Calu3 (cell line): ENCODE measurements at regions not wholly inside any gene's neighbourhood (a gene's known extent, or its start where the extent isn't known, plus 50 kb on each side); places are given as distances from the start of the nearest gene placed in this dataset.

Experiments
- BruUV-seq: library from RNA; stranded (reverse); fragments of 400-500 nt; replicated peaks from 2 replicates; lab custom pipeline; 2021; lab: Mats Ljungman, UMichigan
- CTCF ChIA-PET: fragments of 300-600 bp; sonication (Branson Sonifier 250); formaldehyde crosslinking; loops from one replicate; lab custom pipeline; 2022; ENCODE audit warnings: antibody characterized with exemption; lab: Charles Lee
- DNase-seq: peaks from one replicate; pipeline ENCODE4 v3.0.0; 2022
- H3K27ac Mint-ChIP-seq: one replicate; pipeline ENCODE4 v1.8.0; 2022; ENCODE audit warnings: mixed read lengths; ENCODE audit not compliant: unreplicated experiment
- H3K27me3 Mint-ChIP-seq: one replicate; pipeline ENCODE4 v1.8.0; 2022; ENCODE audit warnings: mixed read lengths; ENCODE audit not compliant: unreplicated experiment
- H3K36me3 Mint-ChIP-seq: one replicate; pipeline ENCODE4 v1.8.0; 2022; ENCODE audit warnings: mild to moderate bottlenecking, moderate library complexity, mixed read lengths; ENCODE audit not compliant: insufficient read depth, unreplicated experiment
- H3K4me1 Mint-ChIP-seq: one replicate; pipeline ENCODE4 v1.8.0; 2022; ENCODE audit warnings: mild to moderate bottlenecking, low read depth, mixed read lengths; ENCODE audit not compliant: unreplicated experiment
- H3K4me3 Mint-ChIP-seq: one replicate; pipeline ENCODE4 v1.8.0; 2022; ENCODE audit warnings: mild to moderate bottlenecking, low read depth, moderate library complexity, mixed read lengths; ENCODE audit not compliant: unreplicated experiment
- H3K9me3 Mint-ChIP-seq: one replicate; pipeline ENCODE4 v1.8.0; 2022; ENCODE audit warnings: low read depth, mixed read lengths; ENCODE audit not compliant: unreplicated experiment
- CTCF ChIP-seq: fragments of 200-600 bp; IDR thresholded peaks from one replicate; pipeline ENCODE4 v1.8.0; 2022; ENCODE audit warnings: antibody characterized with exemption; ENCODE audit not compliant: unreplicated experiment
- intact Hi-C: fragments of 100-400 bp; cut with micrococcal nuclease; formaldehyde crosslinking; loops from one replicate; pipeline ENCODE4 v1.10.0; 2022; ENCODE audit not compliant: unreplicated experiment

DNA sequence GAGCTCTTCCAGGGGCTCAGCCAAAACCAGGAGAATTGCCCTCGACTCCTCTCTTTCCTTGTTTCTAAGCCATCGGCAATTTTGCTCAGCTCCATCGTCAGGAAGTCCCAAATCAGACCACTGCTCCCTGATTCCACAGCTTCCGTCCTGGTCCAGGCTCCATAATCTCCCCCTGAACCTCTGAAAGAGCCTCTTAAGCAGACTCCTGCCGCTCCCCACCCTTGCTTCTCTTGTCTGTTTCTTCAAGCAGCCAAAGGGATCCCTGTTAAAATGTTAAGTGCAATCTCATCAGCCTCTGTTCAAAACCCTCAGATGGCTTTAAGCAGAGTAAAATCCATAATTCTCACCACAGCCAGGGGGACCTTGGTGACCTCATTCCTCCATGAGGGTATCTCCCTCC, 244.7 kb upstream of the SPTLC3 start:
- intact Hi-C loops: no loop called here
- H3K27ac Mint-ChIP-seq: no peak overlapping the region
- H3K9me3 Mint-ChIP-seq: no peaks in the 10 kb centered on the region
- no peaks in the 10 kb centered on the region for H3K36me3 Mint-ChIP-seq
- H3K4me3 Mint-ChIP-seq: no peak overlapping the region
- no peaks in the 10 kb centered on the region for H3K27me3 Mint-ChIP-seq
- CTCF ChIA-PET: no interaction called here
- no peak for TF ChIP-seq CTCF
- DNase-seq: no peak
- BruUV-seq: no TSS peak
- peaks cover 10% of the 10 kb centered on the region for H3K4me1 Mint-ChIP-seq

DNA sequence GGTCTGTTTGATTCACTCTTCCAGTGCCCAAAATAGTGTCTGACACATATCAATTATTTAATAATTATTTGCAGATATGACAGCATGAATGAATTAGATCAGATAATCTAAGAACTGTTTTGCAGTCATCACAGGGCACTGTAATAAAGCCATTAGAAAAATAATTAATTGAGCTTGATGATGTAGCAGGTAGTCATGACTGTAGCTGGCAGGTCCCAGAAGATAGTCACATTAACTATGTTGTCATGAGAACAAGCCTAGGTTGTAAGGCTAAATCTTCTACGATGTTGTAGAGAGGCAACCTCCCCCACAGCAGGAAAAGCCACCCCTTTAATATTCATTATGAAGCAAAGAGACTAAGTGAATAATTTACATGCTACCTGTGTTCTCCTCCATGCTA, 243.9 kb upstream of the SPTLC3 start:
- no peak for TF ChIP-seq CTCF
- no peak for DNase-seq
- no TSS peak for BruUV-seq
- H3K4me1 Mint-ChIP-seq: peaks cover 10% of the 10 kb centered on the region
- CTCF ChIA-PET: no interaction called here
- H3K36me3 Mint-ChIP-seq: no peaks in the 10 kb centered on the region
- H3K27me3 Mint-ChIP-seq: no peaks in the 10 kb centered on the region
- no peak overlapping the region for H3K27ac Mint-ChIP-seq
- no peak overlapping the region for H3K4me3 Mint-ChIP-seq
- intact Hi-C loops: no loop called here
- H3K9me3 Mint-ChIP-seq: no peaks in the 10 kb centered on the region

DNA sequence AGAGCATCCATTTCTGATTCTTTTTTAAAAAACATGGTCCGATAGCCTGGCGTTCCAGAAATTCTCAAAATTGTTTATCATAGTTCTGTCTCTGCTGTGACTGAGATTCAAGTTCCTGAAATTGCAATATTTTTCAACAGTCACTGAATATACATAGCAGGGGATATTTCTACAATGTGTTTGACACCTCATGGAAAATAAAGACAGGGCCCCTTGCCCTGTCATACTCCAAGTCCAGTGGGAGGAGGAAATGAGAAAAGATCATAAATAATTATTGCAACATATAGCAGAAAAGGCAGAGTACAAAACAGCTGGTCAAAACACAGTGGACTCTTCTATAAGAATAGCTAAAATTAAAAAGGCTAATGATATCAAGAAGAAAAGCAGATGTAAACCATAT, 234.8 kb upstream of the SPTLC3 start:
- H3K27ac Mint-ChIP-seq: no peak overlapping the region
- CTCF ChIA-PET: no interaction called here
- H3K4me1 Mint-ChIP-seq: no peaks in the 10 kb centered on the region
- H3K4me3 Mint-ChIP-seq: no peak overlapping the region
- no peak for TF ChIP-seq CTCF
- DNase-seq: no peak
- peaks cover 26% of the 10 kb centered on the region for H3K27me3 Mint-ChIP-seq
- no TSS peak for BruUV-seq
- no peaks in the 10 kb centered on the region for H3K36me3 Mint-ChIP-seq
- no peaks in the 10 kb centered on the region for H3K9me3 Mint-ChIP-seq
- intact Hi-C loops: no loop called here

GRCh38 chr20:12775041-12775440, 233.7 kb upstream of the SPTLC3 start:
- no peak for DNase-seq
- BruUV-seq: no TSS peak
- CTCF ChIA-PET: no interaction called here
- no peaks in the 10 kb centered on the region for H3K36me3 Mint-ChIP-seq
- no peak overlapping the region for H3K27ac Mint-ChIP-seq
- intact Hi-C loops: no loop called here
- no peak overlapping the region for H3K4me3 Mint-ChIP-seq
- H3K27me3 Mint-ChIP-seq: peaks cover 26% of the 10 kb centered on the region
- H3K4me1 Mint-ChIP-seq: no peaks in the 10 kb centered on the region
- TF ChIP-seq CTCF: no peak
- H3K9me3 Mint-ChIP-seq: no peaks in the 10 kb centered on the region
